HG02623 (cell line): ENCODE measurements at regions not wholly inside any gene's neighbourhood (a gene's known extent, or its start where the extent isn't known, plus 50 kb on each side); places are given as distances from the start of the nearest gene placed in this dataset.
"Not testable (repeated sequence)": the region's sequence is repeated elsewhere in the genome, so short reads cannot be mapped to it uniquely, and the experiment has no call there.

Source experiments
- ATAC-seq: cut with Tn5 transposase; IDR thresholded peaks from one replicate; pipeline ENCODE4 v1.9.1; 2021; ENCODE audit warnings: moderate library complexity; ENCODE audit not compliant: unreplicated experiment

DNA sequence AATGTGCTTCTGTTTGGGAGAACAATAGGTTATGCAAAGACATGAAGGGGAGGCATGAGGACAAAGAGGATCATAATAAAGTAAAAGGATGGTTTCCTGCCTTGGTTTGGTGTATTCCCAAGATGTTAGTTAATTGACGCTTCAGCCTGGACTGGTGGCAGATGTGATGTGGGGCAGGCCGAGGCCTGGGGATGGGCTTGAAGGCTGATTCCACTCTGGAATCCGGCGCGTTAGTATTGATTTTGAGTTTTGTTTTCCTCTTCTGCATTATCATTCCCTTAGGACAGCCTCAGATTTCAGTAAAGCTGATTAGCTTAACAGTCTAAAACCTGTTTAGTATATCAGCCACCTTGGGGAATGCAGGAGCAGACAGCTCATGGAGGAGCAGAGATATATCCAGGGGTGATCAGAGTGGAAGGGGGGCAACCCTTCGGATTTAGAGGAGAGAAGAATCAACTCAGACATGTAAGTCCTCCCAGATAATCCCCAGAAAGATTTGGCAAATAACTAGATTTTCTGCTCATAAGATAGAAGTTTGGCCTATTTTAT, 159.8 kb upstream of the MTPN start:
- ATAC-seq = no peak

- no peak for ATAC-seq
These were observed 157.3 kb upstream of the MTPN start for GRCh38 chr7:136134503-136134902.

GRCh38 chr7:136133551-136133950, 156.4 kb upstream of the MTPN start:
- no peak for ATAC-seq

DNA sequence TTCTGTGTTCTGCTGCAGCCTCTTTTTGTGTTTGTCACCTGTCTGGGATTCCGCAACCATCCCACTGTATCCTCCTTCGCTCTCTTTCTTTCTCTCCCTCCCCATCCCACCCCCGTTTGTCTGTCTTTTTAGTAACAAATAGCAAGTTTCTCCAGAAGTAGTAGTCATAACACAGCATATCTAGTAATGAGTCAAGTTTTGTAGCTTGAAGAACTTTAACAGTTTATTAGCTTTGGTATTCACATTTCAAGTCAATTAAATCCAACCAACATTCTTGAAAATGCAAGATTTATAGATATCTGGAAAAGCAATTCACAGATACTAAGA, 154.1 kb upstream of the MTPN start:
- no peak for ATAC-seq

DNA sequence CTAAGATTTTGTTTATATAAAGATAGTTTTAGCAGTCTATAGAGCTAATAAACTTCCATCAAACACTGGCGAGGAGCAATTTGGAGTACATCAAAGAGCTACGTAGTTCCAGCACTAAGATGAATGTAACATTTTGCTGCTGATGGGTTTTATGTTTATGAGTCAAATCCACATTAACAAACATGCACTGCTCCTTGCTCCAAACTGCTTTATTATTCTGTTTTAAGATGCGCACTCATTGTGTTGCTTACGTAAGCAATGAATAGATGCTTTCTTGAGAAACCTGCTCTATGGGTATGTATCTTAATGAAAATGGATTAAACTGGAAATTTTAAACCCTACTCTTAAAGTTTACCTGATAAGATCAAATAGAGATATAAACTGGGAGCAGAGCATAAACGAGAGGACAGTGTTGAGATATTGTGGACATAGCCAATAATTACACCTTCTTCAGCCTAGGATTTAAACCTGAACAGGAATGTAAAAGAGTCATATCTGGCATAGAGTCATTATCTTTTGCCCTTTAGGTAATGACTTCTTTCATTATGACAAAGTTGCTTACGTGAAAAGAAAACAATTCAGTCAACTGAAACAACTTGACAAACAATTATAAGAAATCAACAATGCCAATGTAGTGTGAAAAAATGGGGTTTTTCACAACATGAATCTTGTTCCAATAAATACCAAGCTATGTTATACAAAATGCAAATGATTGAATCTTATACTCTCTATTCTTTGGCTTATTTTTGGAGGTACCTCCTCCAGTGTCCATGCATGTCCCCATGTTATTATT, 153.5 kb upstream of the MTPN start:
- ATAC-seq = no peak

DNA sequence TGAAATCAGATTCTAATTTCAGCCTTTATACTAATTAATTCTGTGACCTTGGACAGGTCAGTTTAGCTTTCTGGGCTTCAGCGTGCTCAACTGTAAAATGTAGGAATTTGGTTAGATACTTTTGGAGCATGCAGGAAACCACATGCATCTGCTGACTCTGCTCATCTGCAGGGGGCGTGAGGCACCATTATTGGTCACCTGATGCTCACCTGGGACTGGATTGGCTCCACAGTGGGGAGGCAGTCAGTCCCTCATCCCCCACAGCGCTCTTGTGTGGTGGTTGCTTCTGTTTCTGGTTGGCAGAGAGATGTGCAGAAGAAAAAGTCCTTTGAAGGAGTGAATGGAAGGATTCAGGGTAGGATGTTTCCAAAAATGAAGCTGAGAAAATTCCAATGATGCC, 150.9 kb upstream of the MTPN start:
- no peak for ATAC-seq

DNA sequence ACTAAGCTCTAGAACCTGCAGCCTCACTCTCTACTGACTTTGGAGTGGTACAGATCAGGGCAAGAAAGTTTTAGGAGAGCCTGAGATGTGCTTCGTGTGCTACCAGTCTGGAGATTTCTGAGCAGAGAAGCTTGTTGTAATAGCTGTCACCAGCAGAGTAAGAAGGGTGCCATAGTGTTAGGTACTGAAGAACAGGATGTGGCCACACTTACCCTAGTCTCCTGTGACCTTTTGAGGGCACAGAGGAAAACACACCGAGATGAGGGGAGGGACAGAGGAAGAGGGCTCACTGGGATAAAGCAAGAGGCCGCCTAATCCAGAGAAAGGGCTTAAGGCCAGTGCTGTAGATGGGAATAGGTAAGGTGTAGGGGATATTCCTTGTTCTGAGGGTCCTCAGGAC, 146.2 kb upstream of the MTPN start:
- ATAC-seq = no peak

DNA sequence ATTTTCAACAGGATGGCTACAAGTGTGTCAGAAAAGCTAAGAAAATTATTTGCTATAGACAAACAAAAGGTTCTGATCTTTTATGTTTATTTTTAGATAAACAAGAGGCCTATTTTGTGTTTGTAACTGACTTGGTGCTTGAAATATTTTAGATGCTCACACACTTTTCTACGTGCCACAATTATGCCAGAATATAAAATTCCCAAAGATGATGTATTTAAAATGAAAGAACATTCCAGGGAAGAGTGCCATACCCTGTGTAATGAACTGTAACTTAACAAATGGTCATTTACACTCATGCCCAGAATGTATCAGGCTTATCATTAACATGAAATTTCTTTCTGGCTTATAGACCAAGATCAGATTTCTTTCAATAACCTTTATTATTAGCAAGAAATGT, 144.9 kb upstream of the MTPN start:
- no peak for ATAC-seq

GRCh38 chr7:136117539-136117938, 140.4 kb upstream of the MTPN start:
- no peak for ATAC-seq

GRCh38 chr7:136116186-136116585, 139.0 kb upstream of the MTPN start:
- no peak for ATAC-seq

GRCh38 chr7:136114966-136115762, 138.0 kb upstream of the MTPN start:
- ATAC-seq = peak; percentile 99

GRCh38 chr7:136114467-136114866, 137.3 kb upstream of the MTPN start:
- not testable (repeated sequence) for ATAC-seq

- not testable (repeated sequence) for ATAC-seq
These were observed 131.9 kb upstream of the MTPN start for GRCh38 chr7:136109037-136109436.

DNA sequence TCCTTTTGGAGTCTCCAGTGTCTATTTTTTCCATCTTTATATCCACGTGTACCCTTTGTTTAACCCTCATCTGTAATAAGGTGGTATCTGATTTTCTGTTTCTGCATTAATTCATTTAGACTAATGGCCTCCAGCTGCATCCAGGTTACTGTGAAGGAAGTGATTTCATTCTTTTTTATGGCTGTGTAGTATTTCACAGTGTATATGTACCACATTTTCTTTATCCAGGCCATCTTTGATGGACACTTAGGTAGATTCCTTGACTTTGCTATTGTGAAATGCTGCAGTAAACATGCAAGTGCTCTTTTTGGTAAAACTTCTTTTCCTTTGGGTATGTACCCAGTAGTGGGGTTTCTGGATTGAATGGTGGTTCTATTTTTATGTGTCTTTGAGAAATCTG, 128.0 kb upstream of the MTPN start:
- ATAC-seq = no peak

- ATAC-seq = no peak
These were observed 127.1 kb upstream of the MTPN start for GRCh38 chr7:136104269-136104603.

DNA sequence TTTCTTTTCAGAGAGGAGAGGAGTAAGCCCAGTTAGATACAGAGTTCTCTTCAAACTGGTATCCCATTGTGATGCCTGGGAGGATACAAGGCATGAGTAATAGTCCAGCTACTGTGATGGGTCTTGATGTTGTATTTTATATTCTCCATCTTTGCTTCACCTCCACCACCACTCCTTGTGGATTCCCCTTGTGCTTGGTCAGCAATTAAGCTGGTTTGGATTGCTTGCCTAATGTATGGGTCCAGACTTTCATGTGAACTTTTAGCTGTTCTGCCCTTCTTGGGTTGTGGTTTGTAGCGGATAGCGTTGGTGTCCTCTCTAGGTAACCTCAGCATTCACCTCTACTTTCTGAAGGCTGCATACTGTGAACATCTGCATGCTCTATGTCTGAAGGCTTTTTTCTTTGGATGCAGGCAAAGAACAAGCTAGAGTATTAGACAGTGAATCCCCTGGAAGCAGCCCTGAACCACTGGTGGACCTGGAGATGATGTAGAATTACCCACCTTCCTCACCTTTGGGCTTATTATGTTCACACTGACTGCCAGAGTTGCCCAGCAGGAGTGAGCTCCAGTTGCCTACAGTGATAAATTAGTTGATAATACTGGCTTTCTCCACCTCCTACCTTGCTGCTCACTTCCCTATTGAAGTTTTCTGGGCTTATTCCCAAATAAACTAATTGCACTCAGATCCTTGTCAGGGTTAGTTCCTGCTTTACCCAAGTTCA, 126.5 kb upstream of the MTPN start:
- no peak for ATAC-seq

DNA sequence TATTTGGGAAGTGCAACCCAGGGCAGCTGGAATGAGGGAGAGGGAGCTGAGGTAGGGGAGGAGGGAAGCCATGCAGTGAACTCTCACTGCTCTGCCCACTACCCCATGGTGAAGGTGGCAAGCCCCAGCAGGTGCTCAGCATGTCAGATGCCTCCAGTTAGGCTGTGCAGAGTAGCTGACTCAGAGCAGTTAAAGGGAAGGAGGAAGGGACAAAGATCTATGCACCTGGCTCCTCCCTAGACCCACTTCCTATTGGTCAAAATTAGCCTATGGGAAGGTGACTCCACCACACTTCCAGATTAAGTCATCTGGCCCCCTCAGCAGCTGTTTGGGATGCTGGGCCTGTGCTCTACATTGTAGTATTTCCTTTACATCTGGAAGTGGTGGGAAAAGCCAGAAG, 125.7 kb upstream of the MTPN start:
- no peak for ATAC-seq

DNA sequence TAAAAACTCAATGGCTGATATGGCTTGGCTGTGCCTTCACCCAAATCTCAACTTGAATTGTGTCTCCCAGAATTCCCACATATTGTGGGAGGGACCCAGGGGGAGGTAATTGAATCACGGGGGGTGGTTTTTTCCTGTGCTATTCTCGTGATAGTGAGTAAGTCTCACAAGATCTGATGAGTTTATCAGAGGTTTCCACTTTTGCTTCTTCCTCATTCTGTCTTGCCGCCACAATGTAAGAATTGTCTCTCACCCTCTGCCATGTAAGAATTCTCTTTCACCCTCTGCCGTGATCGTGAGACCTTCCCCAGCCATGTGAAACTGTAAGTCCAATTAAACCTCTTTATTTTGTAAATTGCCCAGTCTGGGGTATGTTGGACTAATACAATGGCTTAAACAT, 115.6 kb upstream of the MTPN start:
- not testable (repeated sequence) for ATAC-seq

- ATAC-seq = no peak
These were observed 110.7 kb upstream of the MTPN start for GRCh38 chr7:136087881-136088280.

DNA sequence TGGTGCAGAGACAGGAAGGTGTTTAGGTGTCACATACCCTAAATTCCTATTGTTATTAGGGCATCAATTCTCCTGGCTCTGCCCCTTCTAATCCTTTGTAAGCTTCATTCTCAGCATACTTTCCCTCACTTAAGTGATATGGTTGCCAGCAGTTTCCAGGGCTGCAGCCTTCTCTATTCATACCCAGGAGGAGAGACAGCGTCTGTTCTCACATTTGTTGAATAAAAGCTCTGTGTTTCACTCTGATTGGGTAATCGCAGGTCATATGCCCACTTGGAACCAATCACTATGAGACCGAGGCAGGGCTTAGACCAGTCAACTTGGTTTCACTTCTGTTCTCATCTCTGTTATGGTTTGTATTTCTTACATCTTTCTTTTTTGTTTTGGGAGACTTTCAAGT, 109.6 kb upstream of the MTPN start:
- peak; percentile 81 for ATAC-seq

DNA sequence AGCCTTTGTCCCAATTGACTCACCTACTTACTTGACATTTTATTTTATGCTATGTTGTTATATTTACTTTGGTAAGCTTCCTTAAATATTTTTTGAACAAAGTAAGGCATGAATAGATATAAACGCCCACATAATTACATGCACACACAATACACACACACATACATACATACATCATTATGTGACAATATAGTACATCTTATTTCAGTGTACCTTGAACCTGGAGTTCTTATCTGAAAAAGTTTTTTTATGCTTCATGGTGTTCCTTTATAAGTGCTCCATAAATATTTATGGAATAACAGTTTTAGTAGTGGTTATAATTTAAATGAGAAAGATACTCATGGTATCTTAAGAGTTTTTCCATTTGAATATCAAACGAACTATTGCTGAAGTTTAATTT, 102.8 kb upstream of the MTPN start:
- no peak for ATAC-seq

DNA sequence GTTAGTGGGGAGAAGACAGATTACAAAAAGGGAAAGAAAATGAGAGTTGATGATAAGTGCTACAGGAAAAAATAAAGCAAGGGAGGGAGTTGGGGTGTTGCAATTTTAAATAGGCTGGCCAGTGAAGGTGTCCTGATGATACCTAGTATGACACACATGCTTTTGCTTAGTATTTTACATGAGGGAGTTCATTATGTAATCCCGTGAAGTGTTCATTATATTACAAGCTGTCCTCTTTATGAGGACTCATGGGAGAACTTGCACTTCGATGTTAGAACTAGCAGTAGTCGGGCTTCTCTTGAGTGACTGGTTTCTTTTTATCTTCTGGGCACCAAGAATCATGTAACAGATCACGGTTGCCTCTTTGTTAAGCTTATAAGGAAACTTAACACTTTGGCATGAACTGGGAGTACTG, 102.3 kb upstream of the MTPN start:
- no peak for ATAC-seq
